ENCODE measurements at regions not wholly inside any gene's neighbourhood (a gene's known extent, or its start where the extent isn't known, plus 50 kb on each side); places are given as distances from the start of the nearest gene placed in this dataset.

- no peak for DNase-seq (ENCODE audit: low read depth in 1 of 2, low spot score in 1 of 2)
These were observed 301.2 kb downstream of the CTTN start for GRCh38 chr11:70699294-70700221.

GRCh38 chr11:70700453-70700852, 302.1 kb downstream of the CTTN start:
- no peak for DNase-seq (ENCODE audit: low read depth in 1 of 2, low spot score in 1 of 2)

GRCh38 chr11:70700871-70701270, 302.5 kb downstream of the CTTN start:
- no peak for DNase-seq (ENCODE audit: low read depth in 1 of 2, low spot score in 1 of 2)

- no peak for DNase-seq (ENCODE audit: low read depth in 1 of 2, low spot score in 1 of 2)
These were observed 303.8 kb downstream of the CTTN start for GRCh38 chr11:70702040-70702648.

GRCh38 chr11:70703141-70704064, 305.1 kb downstream of the CTTN start:
- no peak for DNase-seq (ENCODE audit: low read depth in 1 of 2, low spot score in 1 of 2)

- DNase-seq (ENCODE audit: low read depth in 1 of 2, low spot score in 1 of 2): no peak
These were observed 306.8 kb downstream of the CTTN start for GRCh38 chr11:70705097-70705496.

- no peak for DNase-seq (ENCODE audit: low read depth in 1 of 2, low spot score in 1 of 2)
These were observed 307.6 kb downstream of the CTTN start for GRCh38 chr11:70705930-70706329.

GRCh38 chr11:70707821-70708220, 309.5 kb downstream of the CTTN start:
- DNase-seq (ENCODE audit: low read depth in 1 of 2, low spot score in 1 of 2): no peak

GRCh38 chr11:70709596-70709995, 311.3 kb downstream of the CTTN start:
- DNase-seq (ENCODE audit: low read depth in 1 of 2, low spot score in 1 of 2): no peak

GRCh38 chr11:70710192-70710591, 311.9 kb downstream of the CTTN start:
- DNase-seq (ENCODE audit: low read depth in 1 of 2, low spot score in 1 of 2): no peak

GRCh38 chr11:70710601-70711000, 312.3 kb downstream of the CTTN start:
- DNase-seq (ENCODE audit: low read depth in 1 of 2, low spot score in 1 of 2): no peak

- DNase-seq (ENCODE audit: low read depth in 1 of 2, low spot score in 1 of 2): no peak
These were observed 313.0 kb downstream of the CTTN start for GRCh38 chr11:70711095-70711910.

- no peak for DNase-seq (ENCODE audit: low read depth in 1 of 2, low spot score in 1 of 2)
These were observed 313.5 kb downstream of the CTTN start for GRCh38 chr11:70711911-70712185.

- DNase-seq (ENCODE audit: low read depth in 1 of 2, low spot score in 1 of 2): no peak
These were observed 314.1 kb downstream of the CTTN start for GRCh38 chr11:70712471-70712870.

GRCh38 chr11:70713086-70713835, 314.9 kb downstream of the CTTN start:
- DNase-seq (ENCODE audit: low read depth in 1 of 2, low spot score in 1 of 2): no peak

GRCh38 chr11:70713988-70714665, 315.8 kb downstream of the CTTN start:
- DNase-seq (ENCODE audit: low read depth in 1 of 2, low spot score in 1 of 2): no peak

- DNase-seq (ENCODE audit: low read depth in 1 of 2, low spot score in 1 of 2): no peak
These were observed 317.0 kb downstream of the CTTN start for GRCh38 chr11:70715166-70715951.

GRCh38 chr11:70716216-70716615, 317.9 kb downstream of the CTTN start:
- no peak for DNase-seq (ENCODE audit: low read depth in 1 of 2, low spot score in 1 of 2)
